Stimulated activated naive CD8-positive, alpha-beta T cell treated with anti-CD3 and anti-CD28 coated beads, Interleukin-15, Interleukin-2, amounts not matched to agents 100 U/mL and 50 U/mL, for 24 hours (primary cell): ENCODE measurements at regions not wholly inside any gene's neighbourhood (a gene's known extent, or its start where the extent isn't known, plus 50 kb on each side); places are given as distances from the start of the nearest gene placed in this dataset.
"Not testable (repeated sequence)": the region's sequence is repeated elsewhere in the genome, so short reads cannot be mapped to it uniquely, and the experiment has no call there.

ENCODE experiments used
- ATAC-seq: fragments of 150-1000 bp; cut with Tn5 transposase; one replicate; pipeline ENCODE4 v1.10.0; 2021
- DNase-seq: peaks from one replicate; pipeline ENCODE4 v3.0.0; 2021

DNA sequence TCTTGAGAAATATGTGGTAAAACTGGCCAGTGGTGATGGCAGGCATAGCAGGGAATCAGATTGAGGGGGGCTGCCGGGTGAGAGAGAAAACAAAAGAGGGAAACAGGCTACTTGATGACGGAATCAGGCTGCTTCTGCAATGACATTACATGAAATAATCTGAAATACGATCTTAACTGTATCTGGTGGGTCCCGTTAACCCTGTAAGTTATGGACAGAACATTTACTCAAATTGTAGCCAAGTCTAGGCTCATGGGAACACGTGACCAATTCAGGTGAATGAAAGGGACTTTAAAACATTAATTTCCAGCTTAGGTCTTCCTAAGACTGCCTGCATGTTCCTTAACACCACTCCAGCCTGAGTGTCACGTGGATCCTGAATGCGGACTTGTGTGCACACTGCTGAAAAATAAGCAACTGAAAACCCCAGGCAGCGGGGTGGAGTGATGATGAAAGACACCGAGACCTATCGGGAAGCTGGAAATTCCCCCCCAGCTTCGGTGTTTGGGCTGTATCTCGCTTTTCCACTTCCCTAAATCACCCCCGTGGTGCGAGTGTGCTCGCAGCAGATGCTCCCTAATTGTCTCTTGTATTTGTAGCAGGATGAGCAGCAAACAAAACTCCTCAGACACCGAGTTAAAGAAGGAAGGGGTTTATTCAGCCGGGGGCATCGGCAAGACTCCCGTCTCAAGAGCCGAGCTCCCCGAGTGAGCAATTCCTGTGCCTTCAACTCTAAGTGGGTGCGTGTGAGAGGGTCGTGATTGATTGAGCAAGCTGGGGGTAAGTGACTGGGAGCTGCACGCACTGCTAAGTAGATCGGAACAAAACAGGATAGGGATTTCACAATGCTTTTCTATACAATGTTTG lies 145.0 kb upstream of the GRK3 start:
- DNase-seq (no peak), ATAC-seq (peak; percentile 19)

GRCh38 chr22:25420114-25420441 lies 144.4 kb upstream of the GRK3 start:
- ATAC-seq, DNase-seq: not testable (repeated sequence)

GRCh38 chr22:25420471-25420924 lies 144.0 kb upstream of the GRK3 start:
- DNase-seq (no peak), ATAC-seq (no peak)

- peak; percentile 37 for ATAC-seq
These were observed 143.3 kb upstream of the GRK3 start for GRCh38 chr22:25420925-25421904.

GRCh38 chr22:25426530-25427308 lies 137.8 kb upstream of the GRK3 start:
- not testable (repeated sequence) for DNase-seq, ATAC-seq

More at GRCh38 chr22:25420925-25421904, 143.3 kb upstream of the GRK3 start:
- DNase-seq, result no peak

- not testable (repeated sequence) for DNase-seq, ATAC-seq
These were observed 132.7 kb upstream of the GRK3 start for GRCh38 chr22:25431637-25432342.

- not testable (repeated sequence) for ATAC-seq, DNase-seq
These were observed 131.0 kb upstream of the GRK3 start for GRCh38 chr22:25433381-25433970.

DNA sequence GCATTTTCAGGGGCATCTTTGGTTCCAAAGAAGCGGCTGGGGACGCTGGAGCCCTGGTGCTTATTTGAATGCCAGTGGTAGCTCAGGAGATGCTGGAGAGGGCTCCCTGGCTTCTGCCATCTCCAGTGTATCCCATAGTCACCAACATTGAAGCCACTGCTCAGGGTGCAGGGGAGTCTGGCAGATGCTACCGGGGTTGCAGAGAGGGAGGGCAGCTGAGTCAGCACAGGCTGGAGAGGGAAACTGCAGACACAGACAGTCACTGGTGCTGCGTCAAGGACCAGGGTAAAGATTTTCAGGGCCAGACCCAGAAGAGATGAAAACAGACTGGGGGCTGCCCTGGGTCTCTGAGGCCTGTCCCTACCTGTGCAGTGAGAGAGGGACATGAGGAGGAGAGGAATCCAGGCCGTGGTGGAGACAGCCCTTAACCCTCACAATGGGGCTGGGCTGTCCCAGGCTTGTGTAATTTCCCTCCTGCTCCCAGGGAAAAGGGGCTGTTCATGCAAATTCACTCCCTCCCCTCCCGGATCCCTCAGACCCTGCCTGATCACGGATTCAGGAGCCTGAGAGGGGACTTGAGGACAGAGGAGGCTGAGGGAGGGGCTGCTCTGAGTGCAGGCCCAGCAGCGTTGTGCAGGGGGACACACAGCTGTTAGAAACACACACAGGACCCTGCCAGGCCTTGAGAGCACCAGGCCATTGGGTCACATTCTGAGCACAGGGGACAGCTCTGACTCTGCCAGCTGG lies 126.9 kb upstream of the GRK3 start:
- DNase-seq (no peak), ATAC-seq (no peak)

DNA sequence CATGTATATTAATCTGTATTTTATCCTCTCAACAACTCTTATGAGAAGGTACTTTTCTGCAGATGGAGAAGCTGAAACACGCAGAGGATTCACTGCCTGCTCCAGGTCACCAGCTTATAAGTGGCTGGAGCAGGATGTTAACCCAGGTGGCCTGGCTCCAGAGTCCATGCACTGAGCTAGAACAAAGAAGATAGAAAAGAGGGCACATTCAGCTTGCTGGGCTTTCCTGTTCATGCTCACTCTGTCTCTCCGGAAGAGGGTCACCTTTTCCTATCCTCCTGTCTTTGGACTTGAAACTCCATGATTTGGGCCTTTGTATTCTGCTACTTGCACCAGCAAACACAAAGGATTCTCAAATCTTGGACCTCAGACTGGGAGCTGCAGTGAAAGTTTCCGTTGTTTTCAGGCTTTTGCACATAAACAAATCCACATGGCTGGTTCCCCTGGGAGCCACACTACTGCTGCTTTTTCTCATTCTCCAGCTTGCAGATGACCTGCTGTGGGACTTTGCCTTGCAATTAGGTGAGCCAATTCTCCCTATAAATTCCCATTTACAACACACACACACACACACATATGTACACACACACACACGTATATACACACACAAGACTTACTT lies 117.3 kb upstream of the GRK3 start:
- DNase-seq (no peak), ATAC-seq (no peak)

DNA sequence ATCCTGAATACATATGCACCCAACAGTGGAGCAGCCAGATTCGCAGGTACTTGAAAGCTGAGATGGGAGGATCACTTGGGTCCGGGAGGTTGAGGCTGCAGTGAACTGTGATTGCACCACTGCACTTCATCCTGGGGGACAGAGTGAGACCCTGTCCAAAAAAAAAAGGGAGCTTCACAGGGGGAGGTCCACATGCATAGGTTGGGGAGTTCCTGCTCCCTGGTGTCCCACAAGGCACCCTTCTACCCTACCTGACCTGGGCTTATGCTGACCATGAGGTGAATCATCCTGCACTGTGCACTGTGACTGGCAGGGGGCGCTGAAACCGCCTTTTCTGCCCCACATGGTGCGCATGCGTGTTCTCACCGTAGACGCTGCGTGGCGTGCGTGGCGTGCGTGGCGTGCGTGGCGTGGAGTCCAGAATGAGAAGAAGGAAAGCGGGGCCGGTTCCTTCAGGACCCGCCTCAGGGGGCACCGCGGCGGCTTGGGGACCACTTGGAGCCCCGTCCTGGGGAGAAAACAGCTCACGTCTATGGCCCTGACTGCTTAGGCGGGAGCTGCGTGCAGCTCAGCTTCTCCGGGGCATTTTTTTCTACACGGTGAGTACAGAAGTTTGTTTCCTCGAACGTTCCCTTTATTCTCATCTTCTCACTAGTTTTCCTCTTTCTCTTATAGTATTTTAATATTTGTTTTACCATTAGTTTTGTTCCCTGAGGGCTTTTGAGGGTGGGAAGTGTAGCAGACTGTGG lies 116.6 kb upstream of the GRK3 start:
- DNase-seq, result peak; percentile 91
- peak; percentile 93 for ATAC-seq

DNA sequence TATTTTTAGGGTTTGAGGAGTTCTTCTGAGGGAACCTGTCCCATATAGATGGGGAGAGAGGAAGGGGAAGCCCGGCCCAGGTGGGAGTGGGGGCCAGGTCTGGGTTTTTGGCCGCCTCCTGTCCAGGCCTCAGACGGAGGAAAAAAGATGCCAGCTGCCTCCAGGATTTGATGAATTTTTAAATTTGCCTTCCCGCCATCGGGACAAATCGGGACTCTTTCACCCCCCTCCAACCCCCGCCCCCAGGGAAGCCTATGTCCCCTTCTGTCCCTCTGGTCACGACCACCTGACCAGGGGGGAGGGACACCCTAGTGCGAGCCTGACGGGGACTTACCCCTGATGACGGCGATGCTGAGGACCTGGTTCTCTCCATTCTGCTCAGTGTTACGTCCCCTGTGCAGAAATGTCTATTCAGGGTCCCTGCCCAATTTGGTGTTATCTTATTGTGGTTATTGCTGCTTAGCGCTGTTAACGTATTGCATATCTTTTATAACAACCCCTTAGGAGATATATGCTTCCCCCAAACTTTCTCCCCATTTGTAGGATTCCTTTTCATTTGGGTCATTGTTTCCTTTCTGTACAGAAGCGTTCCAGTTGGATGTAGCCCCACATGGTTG lies 115.9 kb upstream of the GRK3 start:
- DNase-seq, result peak; percentile 41
- ATAC-seq, result no peak

- ATAC-seq (no peak), DNase-seq (no peak)
These were observed 114.6 kb upstream of the GRK3 start for GRCh38 chr22:25449781-25450317.

DNA sequence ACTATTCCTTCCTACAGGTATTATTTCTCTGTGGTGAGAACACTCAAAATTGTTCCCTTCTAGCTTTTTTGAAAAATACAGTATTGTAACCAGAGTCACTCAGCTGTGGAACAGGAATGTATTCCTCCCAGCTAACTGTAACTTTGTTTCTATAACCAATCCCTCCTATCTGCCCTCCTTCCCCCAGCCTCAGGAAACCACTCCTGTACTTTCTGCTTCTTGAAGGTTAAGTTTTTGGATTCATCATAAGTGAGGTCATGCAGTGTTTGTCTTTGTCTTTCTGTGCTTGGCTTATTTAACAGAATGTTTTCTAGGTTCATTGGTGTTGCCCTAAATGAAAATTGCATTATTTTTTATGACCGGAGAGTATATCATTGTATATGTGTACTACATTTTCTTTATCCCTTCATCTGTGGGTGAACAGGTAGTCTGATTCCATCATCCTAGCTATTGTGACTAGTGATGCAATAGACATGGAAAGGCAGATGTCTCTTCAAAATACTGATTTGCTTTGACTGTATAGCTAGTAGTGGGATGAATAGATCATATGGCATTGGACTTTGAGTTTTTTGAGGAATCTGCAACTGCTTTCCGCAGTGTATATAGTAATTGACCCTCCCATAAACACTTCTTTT lies 112.9 kb upstream of the GRK3 start:
- DNase-seq (no peak), ATAC-seq (no peak)

DNA sequence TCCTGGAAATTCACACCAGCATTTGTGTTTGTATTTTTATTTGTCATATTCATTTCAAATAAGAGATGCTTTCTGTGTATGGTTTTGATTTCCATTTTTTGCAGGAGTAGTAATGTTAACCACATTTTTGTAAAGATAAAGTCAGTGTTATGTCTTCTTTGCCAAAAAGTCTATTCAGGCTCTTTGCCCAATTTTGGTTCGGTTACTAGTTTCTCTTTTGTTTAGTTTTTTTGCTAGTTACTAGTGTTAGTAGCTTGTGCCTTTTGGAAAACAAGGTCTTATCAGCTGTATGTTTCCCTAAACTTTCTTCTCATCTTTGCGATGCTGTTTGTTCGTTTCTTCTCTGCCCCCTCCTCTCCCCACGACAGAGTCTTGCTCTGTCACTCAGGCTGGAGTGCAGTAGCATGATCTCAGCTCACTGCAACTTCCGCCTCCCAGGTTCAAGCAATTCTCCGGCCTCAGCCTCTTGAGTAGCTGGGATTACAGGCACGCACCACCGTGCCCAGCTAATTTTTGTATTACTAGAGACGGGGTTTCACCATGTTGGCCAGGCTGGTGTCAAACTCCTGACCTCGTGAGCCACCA lies 112.3 kb upstream of the GRK3 start:
- ATAC-seq (no peak), DNase-seq (no peak)

- ATAC-seq, result no peak
- no peak for DNase-seq
These were observed 111.4 kb upstream of the GRK3 start for GRCh38 chr22:25453058-25453457.

GRCh38 chr22:25453557-25453956 lies 110.9 kb upstream of the GRK3 start:
- peak; percentile 78 for ATAC-seq
- DNase-seq, result peak; percentile 43
